AML-193 (cell line): ENCODE measurements at regions not wholly inside any gene's neighbourhood (a gene's known extent, or its start where the extent isn't known, plus 50 kb on each side); places are given as distances from the start of the nearest gene placed in this dataset.
"Not testable (repeated sequence)": the region's sequence is repeated elsewhere in the genome, so short reads cannot be mapped to it uniquely, and the experiment has no call there.

ENCODE experiments used
- DNase-seq, 2 experiments: peaks; one replicate each; lab custom pipeline; 2025; lab: John Stamatoyannopoulos, UW

DNA sequence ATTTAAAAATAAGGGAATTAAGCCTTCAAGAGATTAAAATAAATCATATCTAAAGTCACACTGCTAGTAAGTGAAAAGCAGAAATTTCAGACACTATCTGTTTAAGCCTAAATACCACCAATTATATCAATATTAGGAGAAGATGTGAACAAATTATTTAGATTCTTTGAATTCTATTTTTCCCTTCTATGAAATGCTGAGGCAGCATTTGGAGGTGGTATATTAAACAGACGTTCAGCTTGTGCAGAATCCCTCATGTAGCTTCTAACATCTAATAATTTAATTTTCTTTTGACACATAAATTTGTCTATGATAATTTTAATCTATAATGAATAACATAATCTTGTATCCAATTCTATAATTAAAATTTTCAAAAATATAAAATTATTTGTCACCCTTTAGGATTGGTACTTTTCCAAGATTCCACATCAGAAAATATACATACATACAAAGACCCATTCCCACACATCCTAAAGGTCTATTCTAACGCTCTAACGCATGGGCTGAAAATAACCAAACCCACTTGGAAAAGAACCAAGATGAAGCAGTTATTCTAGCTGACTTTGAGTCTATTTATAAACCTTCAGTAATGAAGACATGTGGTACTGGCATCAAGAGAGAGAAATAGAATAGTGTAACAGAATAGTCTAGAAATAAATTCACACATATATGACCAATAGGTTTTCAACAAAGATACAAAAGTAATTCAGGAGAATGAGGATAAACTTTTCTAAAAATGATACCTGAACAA lies 751.8 kb downstream of the GALC start:
- no peak for DNase-seq

DNA sequence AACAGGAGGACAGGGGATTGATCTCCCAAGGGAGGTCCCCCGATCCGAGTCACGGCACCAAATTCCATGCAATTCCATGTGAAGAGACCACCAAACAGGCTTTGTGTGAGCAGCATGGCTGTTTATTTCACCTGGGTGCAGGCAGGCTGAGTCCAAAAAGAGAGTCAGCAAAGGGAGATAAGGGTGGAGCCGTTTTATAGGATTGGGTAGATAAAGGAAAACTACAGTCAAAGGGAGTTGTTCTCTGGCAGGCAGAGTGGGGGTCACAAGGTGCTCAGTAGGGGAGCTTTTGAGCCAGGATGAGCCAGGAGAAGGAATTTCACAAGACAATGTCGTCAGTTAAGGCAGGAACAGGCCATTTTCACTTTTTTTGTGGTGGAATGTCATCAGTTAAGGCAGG lies 752.7 kb downstream of the GALC start:
- DNase-seq: not testable (repeated sequence)

DNA sequence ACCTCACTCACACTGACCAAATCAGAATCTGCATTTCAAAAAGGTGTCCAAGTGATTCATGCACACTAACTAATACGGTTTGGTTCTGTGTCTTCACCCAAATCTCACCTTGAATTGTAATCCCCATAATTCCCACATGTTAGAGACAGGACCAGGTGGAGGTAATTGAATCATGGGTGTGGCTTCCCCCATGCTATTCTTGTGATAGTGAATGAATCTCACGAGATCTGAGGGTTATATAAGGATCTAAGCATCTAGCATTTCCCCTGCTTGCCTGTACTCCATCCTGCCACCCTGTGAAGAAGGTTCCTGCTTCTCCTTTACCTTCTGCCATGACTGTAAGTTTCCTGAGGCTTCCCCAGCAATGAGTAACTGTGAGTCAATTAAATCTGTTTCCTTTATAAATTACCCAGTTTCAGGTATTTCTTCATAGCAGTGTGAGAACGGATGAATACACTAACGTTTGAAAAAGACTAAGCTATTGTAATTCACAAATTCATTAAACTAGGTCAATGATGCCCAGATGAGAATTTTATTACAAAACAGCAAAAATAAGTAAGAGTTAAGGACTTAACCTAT lies 759.1 kb downstream of the GALC start:
- DNase-seq: no peak

DNA sequence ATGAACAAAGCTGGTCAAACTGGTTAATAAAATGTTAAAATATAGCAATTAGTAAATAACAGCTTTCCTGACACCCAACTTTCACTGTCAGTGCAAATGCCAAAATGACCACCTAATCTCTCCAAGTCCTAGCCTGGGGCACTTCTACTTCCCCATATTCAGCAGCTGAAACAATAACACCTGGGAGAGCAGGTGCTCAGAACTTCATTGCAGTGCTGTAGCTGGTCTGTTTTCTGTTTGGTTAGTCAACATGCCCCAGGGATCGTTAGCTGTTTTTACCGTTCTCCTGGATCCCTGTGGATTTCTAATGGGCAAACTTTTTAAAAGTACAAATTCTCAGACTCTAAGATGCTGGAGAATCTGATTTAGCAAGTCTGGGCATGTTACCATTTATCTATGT lies 759.7 kb downstream of the GALC start:
- no peak for DNase-seq

DNA sequence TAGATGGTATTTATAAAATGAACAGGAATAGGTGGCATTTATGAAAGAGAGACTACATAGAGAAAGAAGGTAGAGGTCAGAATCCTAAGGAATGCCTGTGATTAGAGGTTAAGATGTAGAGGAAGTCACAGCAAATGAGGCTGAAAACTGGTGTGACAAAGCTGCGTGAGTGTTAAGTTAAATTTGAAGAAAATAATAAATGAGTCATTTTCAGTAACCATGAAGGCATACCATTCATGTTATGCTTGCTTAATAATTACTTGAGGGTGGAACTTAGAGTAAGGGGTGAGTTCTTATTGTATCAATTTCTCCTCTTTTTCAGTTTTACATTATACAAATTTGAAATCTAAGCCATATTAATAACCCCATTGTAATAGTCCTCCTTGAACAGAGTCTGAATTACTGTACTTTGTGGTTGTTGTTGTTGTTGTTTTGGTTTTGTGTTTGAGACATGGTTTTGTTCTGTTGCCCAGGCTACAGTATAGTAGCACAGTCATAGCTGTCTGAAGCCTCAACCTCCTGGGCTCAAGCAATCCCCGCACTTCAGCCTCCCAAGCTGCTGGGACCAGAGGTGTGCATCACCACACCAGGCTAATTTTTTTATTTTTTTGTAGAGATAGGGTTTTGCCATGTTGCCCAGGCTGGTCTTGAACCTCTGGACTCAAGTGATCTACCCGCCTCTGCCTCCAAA lies 761.5 kb downstream of the GALC start:
- no peak for DNase-seq

DNA sequence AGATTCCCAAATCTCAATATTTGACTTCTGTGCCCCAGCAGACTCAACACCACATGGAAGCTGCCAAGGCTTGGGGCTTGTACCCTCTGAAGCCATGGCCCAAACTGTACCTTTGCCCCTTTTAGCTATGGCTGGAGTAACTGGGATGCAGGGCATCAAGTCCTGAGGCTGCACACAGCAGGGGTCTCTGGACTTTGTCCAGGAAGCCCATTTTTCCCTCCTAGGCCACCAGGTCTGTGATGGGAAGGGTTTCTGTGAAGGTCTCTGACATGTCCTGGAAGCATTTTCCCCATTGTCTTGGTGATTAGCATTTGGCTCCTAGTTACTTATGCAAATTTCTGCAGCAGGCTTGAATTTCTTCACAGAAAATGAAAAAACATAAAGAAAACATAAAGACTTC lies 762.3 kb downstream of the GALC start:
- DNase-seq: no peak

DNA sequence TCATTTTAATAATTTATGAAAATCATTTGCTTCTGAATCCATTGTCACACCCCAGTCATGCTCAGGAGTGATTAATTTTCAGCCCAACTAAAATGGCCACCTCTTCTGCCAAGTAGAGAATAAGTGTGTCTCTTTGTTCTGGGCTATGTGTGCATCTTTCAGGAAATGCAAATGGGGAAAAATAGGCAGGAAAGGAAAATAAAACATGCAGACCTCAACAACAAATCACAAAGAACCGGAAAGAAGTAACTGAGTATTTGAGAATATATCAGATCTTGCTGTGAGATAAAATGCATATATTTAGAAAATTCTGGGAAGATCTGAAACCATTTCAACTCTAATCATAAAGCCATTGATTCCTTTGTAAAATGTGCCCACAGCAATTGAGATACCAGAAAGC lies 763.9 kb downstream of the GALC start:
- no peak for DNase-seq

DNA sequence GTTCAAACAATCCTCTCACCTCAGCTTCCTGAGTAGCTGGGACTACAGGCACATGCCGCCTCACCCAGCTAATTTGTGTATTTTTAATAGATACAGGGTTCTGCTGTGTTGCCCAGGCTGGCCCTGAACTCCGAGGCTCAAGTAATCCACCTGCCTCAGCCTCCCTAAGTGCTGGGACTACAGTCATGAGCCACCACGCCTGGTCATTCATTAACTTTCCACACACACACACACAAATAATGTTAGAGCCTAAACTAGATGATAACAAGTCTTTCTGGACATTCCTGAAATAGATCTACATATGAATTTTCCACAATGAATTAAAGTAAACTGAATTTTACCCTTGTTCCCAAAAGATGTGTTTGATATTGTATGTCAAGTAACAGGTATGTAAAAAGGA lies 776.0 kb downstream of the GALC start:
- DNase-seq: no peak

DNA sequence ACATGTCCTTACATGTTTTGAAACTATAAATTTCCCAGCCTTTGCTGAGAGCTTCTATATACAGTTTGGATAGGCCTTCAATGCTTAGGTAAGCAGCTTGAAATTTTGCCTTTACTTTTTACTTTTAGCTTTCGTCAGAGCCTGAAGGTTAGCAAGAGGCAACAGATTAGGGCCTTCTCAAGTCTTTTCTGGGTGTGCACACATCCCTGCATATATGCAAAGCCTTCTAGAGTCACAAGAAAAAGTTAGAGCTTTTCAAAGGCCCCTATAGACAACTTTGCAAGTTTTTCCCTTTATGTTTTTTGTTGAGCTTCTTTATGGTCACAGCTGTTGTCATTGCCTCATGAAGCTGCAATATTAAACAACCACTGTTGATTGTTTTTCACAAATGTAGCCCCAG lies 778.4 kb downstream of the GALC start:
- DNase-seq: no peak

DNA sequence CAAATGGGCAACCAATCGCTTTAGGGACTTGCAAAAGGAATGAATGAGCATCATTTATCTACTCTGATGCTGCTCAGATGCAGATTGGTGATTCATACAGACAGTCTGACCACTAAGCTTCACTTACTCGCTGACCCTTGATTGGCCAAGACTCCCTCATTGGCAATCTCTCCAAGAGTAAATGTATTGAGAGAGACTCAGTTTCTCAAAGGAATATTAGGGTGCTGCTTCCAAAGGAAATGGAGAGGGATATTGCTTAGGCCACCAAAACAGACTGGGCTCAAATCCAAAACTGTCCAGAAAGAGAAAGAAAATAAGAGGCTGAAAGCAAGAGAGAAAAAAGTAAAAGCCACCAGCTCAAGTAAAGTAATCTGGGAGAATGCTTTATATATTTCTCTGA lies 785.2 kb downstream of the GALC start:
- DNase-seq: no peak

DNA sequence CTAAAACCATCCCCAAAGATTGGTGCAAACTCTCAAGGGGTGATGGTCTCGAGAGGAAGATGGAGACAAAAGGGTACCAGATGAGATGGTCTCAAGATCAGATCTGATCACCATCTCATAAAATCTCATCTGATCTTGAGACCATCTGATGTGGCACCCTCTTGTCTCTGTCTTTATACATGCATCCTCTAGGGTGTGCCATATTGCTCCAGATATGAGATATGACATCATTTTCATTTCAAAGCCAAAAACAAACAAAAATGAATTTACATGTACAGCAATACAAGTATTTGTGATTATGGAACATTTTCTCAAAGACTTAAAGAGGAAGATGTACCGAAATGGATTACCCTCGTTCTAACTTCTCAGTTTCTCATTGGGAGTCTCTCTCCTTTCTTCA lies 787.2 kb downstream of the GALC start:
- no peak for DNase-seq

DNA sequence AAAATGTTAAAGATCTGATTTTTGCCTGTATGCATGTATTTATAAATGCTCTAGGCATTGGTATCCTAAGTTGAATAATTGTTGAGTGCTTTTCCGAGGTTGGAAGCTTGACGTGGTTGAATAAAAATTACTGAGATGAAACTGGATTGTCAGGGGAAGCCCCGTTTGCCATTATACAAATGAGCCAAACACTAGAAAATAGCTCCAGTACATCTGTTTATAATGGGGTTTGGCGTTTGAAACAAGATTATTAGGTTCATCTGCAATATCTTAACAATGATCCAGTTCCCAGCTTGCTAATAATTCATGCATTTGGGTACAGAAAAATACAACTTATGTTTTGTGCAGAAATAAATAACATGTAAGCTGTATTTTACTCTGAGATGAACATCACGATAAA lies 789.6 kb downstream of the GALC start:
- no peak for DNase-seq

DNA sequence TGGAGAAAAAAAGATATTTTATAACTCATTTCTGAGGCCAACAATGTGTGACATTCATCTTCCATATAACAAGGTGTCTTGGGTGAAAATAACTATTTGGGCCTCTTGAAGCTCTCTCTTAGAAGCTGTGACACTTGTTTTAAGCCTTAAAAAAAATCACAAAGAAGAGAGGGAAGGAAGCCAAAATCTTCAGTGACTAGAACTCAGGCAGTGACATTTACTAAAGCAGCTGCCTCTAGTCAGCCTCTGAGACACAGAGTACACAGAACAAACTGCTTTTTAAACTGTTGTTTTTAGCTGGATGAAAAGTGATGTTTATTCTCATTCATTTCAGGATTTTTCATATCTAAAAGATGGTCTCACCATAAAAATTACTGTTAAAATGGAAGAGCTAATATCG lies 793.6 kb downstream of the GALC start:
- no peak for DNase-seq

DNA sequence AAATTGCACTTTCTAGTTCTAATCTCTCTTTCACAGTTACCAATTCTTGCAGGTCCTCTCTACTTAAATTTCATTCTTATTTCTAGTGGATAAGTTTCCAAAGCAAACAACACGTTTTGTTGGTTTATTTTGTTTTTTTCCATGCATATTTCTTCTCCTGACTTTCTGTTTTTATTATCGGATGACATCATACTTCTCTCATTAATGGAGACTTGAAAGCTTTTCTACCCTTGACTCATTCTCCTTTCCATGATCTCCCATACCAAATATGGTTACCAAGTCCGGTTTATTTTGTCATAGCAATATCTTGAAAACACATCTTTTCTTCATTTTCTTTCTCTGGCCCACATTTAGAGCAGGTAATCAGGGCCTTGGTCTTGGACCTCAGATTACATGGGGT lies 796.5 kb downstream of the GALC start:
- no peak for DNase-seq

DNA sequence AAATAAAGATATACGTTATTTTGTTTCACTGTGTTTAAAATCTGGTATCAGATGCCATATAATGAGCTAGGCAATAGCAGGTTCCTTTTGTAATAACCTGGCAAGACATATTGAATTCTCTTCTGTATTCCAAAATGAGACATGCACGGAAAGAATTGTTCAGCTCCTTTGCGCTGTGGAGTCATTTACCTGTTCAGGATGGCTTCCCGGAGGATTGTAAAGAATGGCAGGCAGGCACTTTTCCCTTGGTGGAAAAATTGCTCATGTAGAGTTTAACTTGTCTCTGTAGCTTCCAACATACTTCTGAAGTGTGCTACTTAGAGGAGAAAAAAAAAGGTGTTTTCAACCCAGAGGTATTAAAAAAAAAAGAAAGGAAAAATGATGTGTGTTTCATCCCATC lies 805.2 kb downstream of the GALC start:
- no peak for DNase-seq

DNA sequence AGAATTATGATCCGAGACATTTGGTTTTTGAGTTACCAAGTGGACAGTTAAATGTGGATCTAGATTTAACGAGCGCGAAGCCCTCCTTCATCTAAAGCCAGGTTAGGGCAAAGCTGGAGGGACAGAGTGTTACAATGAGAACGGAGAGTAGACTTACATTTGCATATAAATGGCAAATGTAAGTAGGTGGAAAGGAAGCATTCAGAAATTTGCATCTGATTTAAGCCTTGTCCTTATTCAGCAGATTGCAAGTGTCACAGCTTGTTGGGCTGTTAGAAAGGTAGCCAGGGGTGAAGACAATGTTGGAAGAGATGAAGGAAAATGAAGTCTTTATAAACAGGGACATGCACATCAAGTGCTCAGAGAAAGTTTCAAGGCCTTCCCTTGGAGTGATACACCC lies 806.2 kb downstream of the GALC start:
- DNase-seq: no peak

DNA sequence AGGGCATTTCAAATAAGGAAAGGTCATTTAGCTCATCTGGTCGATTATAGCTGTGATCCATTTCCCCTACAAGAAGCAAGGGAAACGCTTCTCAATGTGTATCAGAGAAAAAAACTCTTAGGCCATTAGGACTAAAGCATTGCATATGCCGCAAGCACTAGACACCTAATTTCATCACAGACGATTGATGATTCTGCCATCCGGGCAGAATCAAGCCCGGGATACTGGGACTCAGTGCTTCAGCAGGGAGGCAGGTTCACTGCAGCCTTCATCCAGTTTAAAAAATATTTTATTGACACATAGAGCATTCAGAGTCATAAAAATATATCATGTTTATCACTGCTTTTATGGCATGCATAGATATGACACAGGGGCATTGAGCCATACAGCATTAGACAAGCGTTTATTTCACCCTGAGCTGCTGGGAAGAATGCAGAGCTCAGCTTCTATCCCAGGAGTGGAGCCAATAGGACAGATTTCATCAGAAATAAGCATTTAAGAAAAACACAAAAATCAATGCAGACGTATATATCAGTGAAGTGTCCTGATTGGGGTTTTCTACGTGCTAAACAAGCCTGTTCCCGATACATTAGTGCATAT lies 806.9 kb downstream of the GALC start:
- DNase-seq: no peak

DNA sequence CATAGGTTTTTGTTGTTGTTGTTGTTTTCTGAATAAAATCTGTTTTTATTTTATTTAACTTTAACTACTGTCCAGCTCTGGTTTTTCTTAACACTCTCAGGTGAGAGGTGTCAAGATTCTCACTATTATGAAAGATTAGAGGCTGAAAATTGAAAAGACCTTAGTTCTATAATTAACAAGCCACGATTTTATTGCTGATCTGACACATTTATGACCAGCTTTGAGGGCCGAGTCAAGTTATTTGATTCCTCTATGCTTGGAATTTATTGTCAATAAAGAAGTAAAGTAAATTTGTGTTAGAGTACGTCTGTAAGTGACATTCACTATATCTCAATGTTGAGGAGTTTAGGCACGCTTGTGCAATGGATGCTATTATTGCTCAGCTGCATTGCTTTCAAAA lies 808.8 kb downstream of the GALC start:
- no peak for DNase-seq

DNA sequence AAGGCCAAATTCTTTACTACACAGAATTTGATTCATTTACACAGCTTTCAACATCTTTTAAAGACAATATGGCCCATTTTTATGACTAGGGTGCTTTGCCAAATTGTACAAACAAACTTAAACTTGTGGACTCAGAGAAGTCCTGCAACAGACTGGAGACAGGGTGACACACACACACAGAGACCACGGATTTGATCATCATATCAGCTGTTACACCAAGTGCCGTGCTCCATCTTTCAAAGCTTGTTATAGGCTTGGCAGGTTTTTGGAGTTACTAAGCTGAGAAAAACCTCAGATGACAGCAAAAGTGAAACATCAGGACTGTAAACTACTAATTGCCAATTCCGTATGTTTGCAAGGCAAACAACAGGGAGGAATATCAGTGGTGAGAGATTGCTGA lies 811.7 kb downstream of the GALC start:
- no peak for DNase-seq

DNA sequence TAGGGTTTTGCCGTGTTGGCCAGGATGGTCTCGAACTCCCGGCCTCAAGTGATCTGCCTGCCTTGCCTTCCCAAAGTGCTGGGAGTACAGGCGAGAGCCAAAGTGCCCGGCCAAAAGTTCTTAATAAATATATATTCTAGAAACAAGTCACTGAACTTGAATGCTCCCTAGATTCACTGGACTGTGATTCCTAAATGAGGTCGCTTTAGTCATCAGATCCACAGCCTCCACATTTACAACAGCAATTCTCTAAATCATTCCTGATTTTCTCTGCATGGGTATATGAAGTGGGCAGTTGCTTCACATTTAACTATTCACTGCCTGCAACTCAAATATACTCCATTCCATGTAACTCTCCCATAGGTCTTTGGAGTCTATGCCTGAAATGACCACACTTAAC lies 813.0 kb downstream of the GALC start:
- no peak for DNase-seq

DNA sequence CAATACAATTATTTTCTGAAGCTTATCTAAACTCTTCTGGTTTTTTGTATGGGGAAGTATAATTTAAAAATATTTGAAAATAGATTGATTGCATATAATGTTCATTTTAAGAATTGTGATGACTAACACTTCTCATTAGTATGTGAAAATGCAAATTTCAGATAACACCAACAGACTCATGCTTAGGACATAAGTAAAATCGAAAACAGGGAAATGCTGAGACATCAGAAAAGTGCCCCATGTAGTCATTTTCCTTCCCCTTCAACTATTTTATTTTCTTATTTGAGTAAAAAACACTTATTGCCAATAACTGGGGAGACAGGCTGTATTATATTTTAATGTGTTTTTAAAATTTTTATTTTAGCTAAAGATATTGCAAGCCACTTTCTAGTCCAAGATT lies 814.7 kb downstream of the GALC start:
- DNase-seq: no peak

DNA sequence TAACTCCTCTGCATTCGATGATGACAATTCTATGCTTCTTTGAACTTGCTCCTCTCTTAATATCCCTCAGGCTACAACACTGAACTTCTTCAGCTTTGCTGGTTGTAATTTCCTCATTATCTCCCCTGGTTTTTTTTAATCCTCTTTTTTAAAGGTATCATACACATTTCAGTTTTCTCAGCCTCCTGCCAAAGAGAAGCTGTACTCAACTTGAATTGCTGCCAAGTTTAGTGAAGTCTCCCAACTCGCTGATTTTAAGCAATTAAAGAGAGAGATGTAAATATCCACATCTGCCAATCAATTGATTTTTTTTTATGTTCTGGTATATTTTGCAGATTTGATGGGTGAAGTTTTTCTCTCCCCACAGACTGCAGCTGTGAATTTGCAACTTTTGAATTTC lies 817.8 kb downstream of the GALC start:
- no peak for DNase-seq

DNA sequence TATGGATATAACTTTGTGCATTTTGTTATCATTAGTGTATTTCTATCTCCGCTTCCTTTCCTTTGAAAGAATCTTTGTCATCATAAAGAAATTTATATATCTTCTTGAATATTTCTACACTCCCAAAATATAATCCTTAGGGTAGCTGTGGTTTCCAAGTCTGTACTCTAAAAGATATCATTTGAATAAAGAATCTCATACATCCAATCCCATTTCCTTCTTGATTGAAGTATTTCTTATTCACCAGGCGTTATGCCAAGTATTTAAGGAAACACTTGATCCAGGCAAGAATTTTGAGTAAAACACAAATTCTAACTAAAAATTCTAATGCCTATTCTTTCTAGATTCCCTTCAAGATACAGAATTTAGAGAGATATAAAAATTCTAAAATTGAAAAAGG lies 821.8 kb downstream of the GALC start:
- DNase-seq: no peak
